Smooth muscle cell (in vitro differentiated cells): ENCODE measurements at regions not wholly inside any gene's neighbourhood (a gene's known extent, or its start where the extent isn't known, plus 50 kb on each side); places are given as distances from the start of the nearest gene placed in this dataset.

Experiments used
- DNase-seq: peaks from one replicate; lab custom pipeline; 2025; ENCODE audit not compliant: unreplicated experiment; lab: John Stamatoyannopoulos, UW
- H2AFZ ChIP-seq: fragments of 200-600 bp; sonication (generic); 2 replicates; pipeline ENCODE4 v1.6.0; 2016; ENCODE audit warnings: antibody characterized with exemption, low read depth, mild to moderate bottlenecking
- H3F3A ChIP-seq: fragments of 200-600 bp; sonication (generic); 2 replicates; pipeline ENCODE4 v1.6.0; 2017; ENCODE audit warnings: antibody characterized with exemption, low read depth
- H3K27ac ChIP-seq: fragments of 200-600 bp; sonication (generic); 2 replicates; pipeline ENCODE4 v1.5.1; 2016; ENCODE audit warnings: low read depth, mild to moderate bottlenecking
- H3K27me3 ChIP-seq: fragments of 200-600 bp; sonication (generic); 2 replicates; pipeline ENCODE4 v1.6.1; 2016; ENCODE audit warnings: low read depth, mild to moderate bottlenecking
- H3K36me3 ChIP-seq: fragments of 200-600 bp; sonication (generic); 2 replicates; pipeline ENCODE4 v1.5.1; 2016; ENCODE audit warnings: low read depth
- H3K4me1 ChIP-seq: fragments of 200-600 bp; sonication (generic); 2 replicates; pipeline ENCODE4 v1.5.1; 2016; ENCODE audit warnings: low read depth
- H3K4me2 ChIP-seq: fragments of 200-600 bp; sonication (generic); 2 replicates; pipeline ENCODE4 v1.6.0; 2016; ENCODE audit warnings: mild to moderate bottlenecking
- H3K4me3 ChIP-seq: fragments of 200-600 bp; sonication (generic); 2 replicates; pipeline ENCODE4 v1.5.1; 2016; ENCODE audit warnings: mild to moderate bottlenecking
- H3K79me2 ChIP-seq: fragments of 200-600 bp; sonication (generic); 2 replicates; pipeline ENCODE4 v1.6.0; 2016; ENCODE audit warnings: low read depth, mild to moderate bottlenecking
- H3K9ac ChIP-seq: fragments of 200-600 bp; sonication (generic); 2 replicates; pipeline ENCODE4 v1.6.0; 2016; ENCODE audit warnings: low read depth
- H3K9me3 ChIP-seq: fragments of 200-600 bp; sonication (generic); replicated peaks from 2 replicates; pipeline ENCODE4 v1.5.1; 2016; ENCODE audit warnings: low read depth
- H4K20me1 ChIP-seq: fragments of 200-600 bp; sonication (generic); 2 replicates; pipeline ENCODE4 v1.6.0; 2016; ENCODE audit warnings: low read depth
- CTCF ChIP-seq: fragments of 200-600 bp; sonication (generic); IDR thresholded peaks from 2 replicates; pipeline ENCODE4 v1.5.1; 2017; ENCODE audit warnings: borderline replicate concordance, mild to moderate bottlenecking, antibody characterized with exemption; ENCODE audit not compliant: insufficient read depth, poor library complexity, severe bottlenecking
- WGBS: methylation state at CpG from one replicate; pipeline ENCODE4 v1.1.7; 2016; ENCODE audit warnings: low lambda C conversion rate; 5-methylcytosine and 5-hydroxymethylcytosine counted together

GRCh38 chr7:52726986-52727385 lies 308.4 kb upstream of the POM121L12 start:
- Histone ChIP-seq H3K4me2 (peak overlapping the region; percentile 22), H3K9ac (no peak overlapping the region), H2AFZ (peak overlapping the region; percentile 6), H3K4me3 (no peak overlapping the region), H3K9me3 (no peaks in the 10 kb centered on the region), H3F3A (no peaks in the 10 kb centered on the region), H3K36me3 (no peaks in the 10 kb centered on the region), H3K4me1 (no peaks in the 10 kb centered on the region), H4K20me1 (no peaks in the 10 kb centered on the region), H3K79me2 (no peaks in the 10 kb centered on the region), H3K27me3 (no peaks in the 10 kb centered on the region), H3K27ac (peak overlapping the region; percentile 8)
- DNase-seq: no peak
- TF ChIP-seq CTCF: no peak
- 10% methylated on average over 2 of the region's 2 CpGs for WGBS

- Histone ChIP-seq H3K9ac (no peak overlapping the region), H3K4me3 (no peak overlapping the region), H4K20me1 (no peaks in the 10 kb centered on the region), H3K4me1 (no peaks in the 10 kb centered on the region), H3K36me3 (no peaks in the 10 kb centered on the region), H3K4me2 (peak overlapping the region; percentile 22), H3K9me3 (no peaks in the 10 kb centered on the region), H2AFZ (no peak overlapping the region), H3F3A (no peaks in the 10 kb centered on the region), H3K27ac (peak overlapping the region; percentile 8), H3K27me3 (no peaks in the 10 kb centered on the region), H3K79me2 (no peaks in the 10 kb centered on the region)
- 60% methylated on average over 3 of the region's 3 CpGs for WGBS
- no peak for TF ChIP-seq CTCF
- DNase-seq: no peak
Measured at GRCh38 chr7:52726493-52726892, 308.9 kb upstream of the POM121L12 start.

GRCh38 chr7:52723606-52724005 lies 311.8 kb upstream of the POM121L12 start:
- Histone ChIP-seq H3K36me3 (no peaks in the 10 kb centered on the region), H3K4me3 (no peak overlapping the region), H3K79me2 (no peaks in the 10 kb centered on the region), H4K20me1 (no peaks in the 10 kb centered on the region), H3K9me3 (no peaks in the 10 kb centered on the region), H3F3A (no peaks in the 10 kb centered on the region), H3K27ac (no peak overlapping the region), H3K4me2 (no peak overlapping the region), H2AFZ (no peak overlapping the region), H3K4me1 (no peaks in the 10 kb centered on the region), H3K27me3 (no peaks in the 10 kb centered on the region), H3K9ac (no peak overlapping the region)
- 77% methylated on average over 5 of the region's 5 CpGs for WGBS
- TF ChIP-seq CTCF: no peak
- no peak for DNase-seq

GRCh38 chr7:52720856-52721255 lies 314.6 kb upstream of the POM121L12 start:
- Histone ChIP-seq H3K9ac (no peak overlapping the region), H3K27ac (no peak overlapping the region), H3K27me3 (no peaks in the 10 kb centered on the region), H3K9me3 (no peaks in the 10 kb centered on the region), H3K36me3 (no peaks in the 10 kb centered on the region), H2AFZ (no peak overlapping the region), H3K4me3 (no peak overlapping the region), H3K79me2 (no peaks in the 10 kb centered on the region), H3F3A (no peaks in the 10 kb centered on the region), H3K4me1 (no peaks in the 10 kb centered on the region), H3K4me2 (no peak overlapping the region), H4K20me1 (no peaks in the 10 kb centered on the region)
- WGBS: 97% methylated on average over 2 of the region's 2 CpGs
- no peak for DNase-seq
- TF ChIP-seq CTCF: no peak
